Cardiac fibroblast (primary cell): ENCODE measurements at regions not wholly inside any gene's neighbourhood (a gene's known extent, or its start where the extent isn't known, plus 50 kb on each side); places are given as distances from the start of the nearest gene placed in this dataset.

Experiments
- DNase-seq, 2 donors: peaks; one replicate each; pipeline versions ENCODE4 v3.0.0 to v3.0.0-alpha.2; 2010; ENCODE audit warnings: low read depth in 2 of 2
- H3K4me3 ChIP-seq, 2 donors: replicated peaks in 1 of 2; 1 replicate in 1 of 2; 2 replicates in 1 of 2; pipeline ENCODE4 v1.5.1; 2011; ENCODE audit warnings: low read depth in 2 of 2, low read length in 2 of 2, mild to moderate bottlenecking in 2 of 2, moderate library complexity in 1 of 2
- TF ChIP-seq, protein P1 (sequence below): IDR thresholded peaks from one replicate; pipeline ENCODE4 v1.5.1; 2011; ENCODE audit warnings: low read depth, mild to moderate bottlenecking, low read length, inconsistent platforms

DNA sequence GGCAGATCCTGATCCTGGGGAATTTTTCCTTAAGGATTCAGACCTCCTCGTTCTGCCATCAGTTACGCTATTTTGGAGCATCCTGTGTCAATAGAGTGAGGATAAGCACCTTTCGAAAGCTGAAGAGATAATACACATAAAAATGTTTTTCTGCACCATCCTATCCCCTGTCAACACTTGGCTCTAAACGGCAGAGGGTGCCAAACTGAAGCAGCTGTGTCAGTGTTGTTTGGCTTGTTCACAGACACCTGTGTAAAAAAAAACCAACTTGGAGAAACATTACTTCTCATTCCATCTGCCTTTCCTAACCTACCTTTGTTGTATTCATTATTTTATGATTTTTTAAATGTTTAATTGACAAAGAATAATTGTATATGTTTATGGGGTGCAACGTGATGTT, 417.0 kb upstream of the DDI1 start:
- no peak overlapping the region for H3K4me3 ChIP-seq
- TF ChIP-seq, protein P1, sequence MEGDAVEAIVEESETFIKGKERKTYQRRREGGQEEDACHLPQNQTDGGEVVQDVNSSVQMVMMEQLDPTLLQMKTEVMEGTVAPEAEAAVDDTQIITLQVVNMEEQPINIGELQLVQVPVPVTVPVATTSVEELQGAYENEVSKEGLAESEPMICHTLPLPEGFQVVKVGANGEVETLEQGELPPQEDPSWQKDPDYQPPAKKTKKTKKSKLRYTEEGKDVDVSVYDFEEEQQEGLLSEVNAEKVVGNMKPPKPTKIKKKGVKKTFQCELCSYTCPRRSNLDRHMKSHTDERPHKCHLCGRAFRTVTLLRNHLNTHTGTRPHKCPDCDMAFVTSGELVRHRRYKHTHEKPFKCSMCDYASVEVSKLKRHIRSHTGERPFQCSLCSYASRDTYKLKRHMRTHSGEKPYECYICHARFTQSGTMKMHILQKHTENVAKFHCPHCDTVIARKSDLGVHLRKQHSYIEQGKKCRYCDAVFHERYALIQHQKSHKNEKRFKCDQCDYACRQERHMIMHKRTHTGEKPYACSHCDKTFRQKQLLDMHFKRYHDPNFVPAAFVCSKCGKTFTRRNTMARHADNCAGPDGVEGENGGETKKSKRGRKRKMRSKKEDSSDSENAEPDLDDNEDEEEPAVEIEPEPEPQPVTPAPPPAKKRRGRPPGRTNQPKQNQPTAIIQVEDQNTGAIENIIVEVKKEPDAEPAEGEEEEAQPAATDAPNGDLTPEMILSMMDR, result peak; percentile 28
- DNase-seq, result peak in 1 of 2 donors; percentile 28

DNA sequence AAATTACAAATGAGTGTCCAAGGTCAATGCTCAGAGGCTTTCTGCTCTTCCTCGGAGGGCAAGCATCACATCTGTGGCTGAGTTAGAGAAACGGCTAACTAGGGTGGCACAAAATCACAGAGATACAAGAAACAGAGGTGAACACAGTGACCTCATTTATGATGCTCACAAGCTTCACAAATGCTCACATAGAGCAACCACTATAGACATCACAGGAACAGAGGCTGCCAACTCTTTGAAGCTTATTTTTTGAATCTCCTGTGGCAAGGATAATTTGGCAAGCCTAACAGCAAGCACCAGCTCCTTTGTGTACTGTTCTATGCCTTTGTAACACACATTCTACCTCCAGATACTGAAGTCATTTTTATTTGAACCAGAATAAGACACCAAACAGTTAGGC, 416.5 kb upstream of the DDI1 start:
- no peak overlapping the region for H3K4me3 ChIP-seq
- DNase-seq, result no peak
- TF ChIP-seq, protein P1, result no peak

DNA sequence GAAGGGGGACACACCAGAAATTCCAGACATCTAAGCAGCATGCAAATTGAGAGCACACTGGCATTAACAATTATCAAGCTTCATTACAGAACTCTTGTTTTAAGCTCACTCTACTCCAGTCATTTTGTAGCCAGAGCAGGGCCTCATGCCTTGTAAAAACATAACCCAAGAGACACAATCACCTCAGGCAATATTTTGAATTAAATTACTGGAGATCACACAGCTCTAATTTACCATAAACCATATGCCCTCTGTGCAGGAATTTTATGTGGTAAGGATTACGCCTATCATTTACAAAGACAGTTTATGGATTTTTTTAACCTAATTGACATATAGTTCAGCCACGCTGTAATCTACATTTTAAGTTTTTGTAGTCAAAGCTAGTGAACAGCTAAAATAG, 414.1 kb upstream of the DDI1 start:
- TF ChIP-seq, protein P1, result no peak
- DNase-seq, result no peak
- H3K4me3 ChIP-seq, result no peak overlapping the region

DNA sequence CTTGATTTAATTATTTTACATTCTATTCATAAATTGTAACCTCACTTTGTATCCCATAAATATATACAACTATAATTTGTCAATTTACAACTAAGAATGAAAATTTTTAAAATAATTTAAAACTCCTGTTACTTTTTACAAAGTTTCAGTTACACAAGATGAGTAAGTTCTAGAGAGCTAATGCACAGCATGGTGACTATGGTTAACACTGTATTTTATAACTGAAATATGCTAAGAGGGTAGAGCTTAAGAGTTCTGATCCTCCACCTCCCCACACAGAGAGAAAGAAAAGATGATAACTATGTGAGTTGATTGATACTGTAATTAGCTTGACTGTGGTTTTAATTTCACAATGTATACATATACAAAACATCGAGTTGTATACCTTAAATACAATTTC, 412.5 kb upstream of the DDI1 start:
- TF ChIP-seq, protein P1, result no peak
- H3K4me3 ChIP-seq, result no peak overlapping the region
- DNase-seq, result no peak

DNA sequence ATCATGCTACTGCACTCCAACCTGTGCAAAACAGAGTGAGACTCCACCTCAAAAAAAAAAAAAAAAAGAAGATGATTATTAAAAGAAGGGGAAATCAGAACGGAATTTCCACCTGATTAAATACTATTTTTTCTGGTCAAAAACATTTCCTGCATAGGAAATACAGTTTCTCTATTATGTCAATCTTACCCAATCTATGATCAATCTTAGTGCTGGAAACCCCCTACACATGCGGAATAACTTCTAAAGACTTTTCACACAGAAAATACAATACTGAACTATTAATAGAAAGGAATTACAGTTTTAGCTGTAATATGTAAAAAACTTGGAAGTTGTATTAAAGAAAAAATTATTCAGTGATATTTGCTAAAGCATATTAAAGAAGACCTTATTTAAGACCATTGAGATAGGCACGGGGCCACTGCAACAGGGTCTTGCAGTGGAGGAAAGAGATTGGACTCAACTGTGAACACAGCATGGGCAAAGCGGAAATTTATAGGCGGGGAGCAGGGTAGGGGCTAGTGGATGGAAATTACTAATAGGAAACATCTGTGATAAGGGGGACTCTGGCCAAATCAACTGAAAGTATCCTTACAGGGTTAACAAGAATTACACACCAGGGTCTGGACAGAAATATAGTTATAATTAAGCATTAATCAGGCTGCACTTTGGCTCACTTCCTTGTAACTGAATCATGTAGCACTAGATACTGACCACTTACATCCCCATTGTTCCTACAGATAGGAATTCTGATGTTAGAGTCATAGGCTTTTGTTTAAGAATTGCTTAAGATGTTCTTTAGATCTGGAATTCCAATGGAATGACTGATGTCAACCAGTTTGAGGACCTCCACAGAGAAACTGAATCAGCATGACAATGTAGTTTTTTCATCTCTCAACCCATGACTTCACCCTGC, 411.5 kb upstream of the DDI1 start:
- TF ChIP-seq, protein P1, result no peak
- no peak overlapping the region for H3K4me3 ChIP-seq
- DNase-seq, result peak; percentile 94 to 97

DNA sequence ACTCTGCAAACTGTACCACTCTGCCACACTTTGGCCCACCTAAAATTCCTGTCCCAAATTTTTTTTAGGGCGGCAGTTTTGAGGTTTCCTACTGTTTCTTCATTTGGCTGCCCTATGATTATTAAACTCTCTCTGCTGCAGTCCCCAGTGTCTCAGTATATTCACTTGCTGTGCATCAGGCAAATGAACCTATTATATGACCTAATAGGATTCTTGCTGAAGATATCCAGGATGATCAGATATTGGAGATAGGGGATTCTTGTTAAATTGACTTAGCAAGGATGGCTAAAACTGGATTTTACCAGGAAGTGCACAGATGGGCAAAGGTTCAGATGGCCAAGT, 410.8 kb upstream of the DDI1 start:
- no peak overlapping the region for H3K4me3 ChIP-seq
- no peak for DNase-seq
- TF ChIP-seq, protein P1, result no peak
